HepG2 (cell line): ENCODE measurements at regions not wholly inside any gene's neighbourhood (a gene's known extent, or its start where the extent isn't known, plus 50 kb on each side); places are given as distances from the start of the nearest gene placed in this dataset.

ENCODE experiments used
- ATAC-seq: fragments of 200-7000 bp; cut with Tn5 transposase; 3 replicates; pipeline ENCODE4 v1.9.1; 2020; ENCODE audit warnings: mild to moderate bottlenecking, moderate library complexity
- BruUV-seq: library from RNA; stranded (reverse); fragments of 400-500 nt; replicated peaks from 2 replicates; lab custom pipeline; 2021; lab: Mats Ljungman, UMichigan
- CTCF ChIA-PET: fragments of 300-600 bp; formaldehyde crosslinking; extraction: SDS; loops from one replicate; lab custom pipeline; 2021; ENCODE audit warnings: low total read pairs, inconsistent platforms, low intra/inter-chr PET ratio; lab: Yijun Ruan, JAX
- POLR2A ChIA-PET: fragments of 350-600 bp; sonication (Branson Sonifier 250); formaldehyde crosslinking; loops from one replicate; lab custom pipeline; 2020; ENCODE audit warnings: antibody characterized with exemption, inconsistent platforms; lab: Yijun Ruan, JAX
- DNase-seq: peaks from one replicate; pipeline ENCODE4 v3.0.0-alpha.2; 2015; ENCODE audit warnings: low spot score
- FAIRE-seq: peaks from 3 replicates; lab custom pipeline; 2011; peaks lifted over from hg19 to GRCh38; lab: Jason Lieb, UNC
- H2AFZ ChIP-seq: one replicate; pipeline ENCODE4 v1.6.1; 2011; ENCODE audit warnings: low read length, inconsistent platforms
- H3K27ac ChIP-seq: fragments of 300-600 bp; 3 replicates; pipeline ENCODE4 v1.8.0; 2011; ENCODE audit warnings: mixed run types, mild to moderate bottlenecking, mixed read lengths, low read length, inconsistent platforms; ENCODE audit not compliant: insufficient read depth; ENCODE audit errors: extremely low read length
- H3K27me3 ChIP-seq, 2 experiments: fragments of 200-600 bp in 1 of 2; 2 replicates in 1 of 2; 3 replicates in 1 of 2; pipeline versions ENCODE4 v1.6.0 to v1.8.0; 2011; ENCODE audit warnings: low read length in 2 of 2, mild to moderate bottlenecking in 2 of 2, moderate library complexity in 2 of 2, inconsistent platforms in 1 of 2; ENCODE audit not compliant: insufficient read depth in 2 of 2, control insufficient read depth in 1 of 2
- H3K36me3 ChIP-seq, 2 experiments: fragments of 200-600 bp in 1 of 2; replicated peaks in 1 of 2; 2 replicates in 1 of 2; 3 replicates in 1 of 2; pipeline versions ENCODE4 v1.5.1 to v1.8.0; 2011; ENCODE audit warnings: low read length in 2 of 2, inconsistent platforms in 1 of 2; ENCODE audit not compliant: insufficient read depth in 2 of 2, control insufficient read depth in 1 of 2
- H3K4me1 ChIP-seq: 2 replicates; pipeline ENCODE4 v1.5.1; 2012; ENCODE audit warnings: low read length, inconsistent platforms; ENCODE audit not compliant: insufficient read depth
- H3K4me2 ChIP-seq: 2 replicates; pipeline ENCODE4 v1.6.0; 2011; ENCODE audit warnings: low read depth, low read length, inconsistent platforms
- H3K4me3 ChIP-seq, 3 experiments: fragments of 200-600 bp in 1 of 3; sonication (generic), shearing (Covaris generic) in 1 of 3; replicated peaks in 1 of 3; 2 replicates each; pipeline ENCODE4 v1.5.1; 2011 to 2016; ENCODE audit warnings: low read length in 3 of 3, inconsistent platforms in 2 of 3, low read depth in 2 of 3, mild to moderate bottlenecking in 2 of 3, control low read depth in 1 of 3, mixed read lengths in 1 of 3; ENCODE audit not compliant: insufficient read depth in 1 of 3
- H3K79me2 ChIP-seq: one replicate; pipeline ENCODE4 v1.6.1; 2011; ENCODE audit warnings: low read length, inconsistent platforms; ENCODE audit not compliant: insufficient read depth
- H3K9ac ChIP-seq: 2 replicates; pipeline ENCODE4 v1.6.0; 2011; ENCODE audit warnings: mild to moderate bottlenecking, low read depth, low read length, inconsistent platforms; ENCODE audit not compliant: insufficient read depth
- H3K9me3 ChIP-seq: 2 replicates; pipeline ENCODE4 v1.5.1; 2012; ENCODE audit warnings: mild to moderate bottlenecking, low read length
- H4K20me1 ChIP-seq: 2 replicates; pipeline ENCODE4 v1.6.0; 2011; ENCODE audit warnings: inconsistent platforms, mild to moderate bottlenecking, low read length, moderate library complexity; ENCODE audit not compliant: insufficient read depth
- ARID4A ChIP-seq: sonication (generic); formaldehyde crosslinking; IDR thresholded peaks from 2 replicates; pipeline ENCODE4 v1.5.0; 2020; ENCODE audit warnings: mild to moderate bottlenecking, missing genetic modification reagents, borderline replicate concordance
- ATF7-NPFF ChIP-seq: sonication (generic); formaldehyde crosslinking; IDR thresholded peaks from 2 replicates; pipeline ENCODE4 v1.8.1; 2023; ENCODE audit warnings: mild to moderate bottlenecking, low read depth, missing genetic modification reagents, moderate library complexity
- IRX3 ChIP-seq: sonication (generic); formaldehyde crosslinking; IDR thresholded peaks from 2 replicates; pipeline ENCODE4 v1.8.1; 2023; ENCODE audit warnings: mild to moderate bottlenecking, low read depth, missing genetic modification reagents, borderline replicate concordance
- POGZ ChIP-seq: sonication (generic); formaldehyde crosslinking; IDR thresholded peaks from 2 replicates; pipeline ENCODE4 v1.4.0; 2020; ENCODE audit warnings: mild to moderate bottlenecking, missing genetic modification reagents
- SP140L ChIP-seq: sonication (generic); formaldehyde crosslinking; IDR thresholded peaks from 2 replicates; pipeline ENCODE4 v1.4.0; 2020; ENCODE audit warnings: missing genetic modification reagents, borderline replicate concordance
- YEATS4 ChIP-seq: sonication (generic); formaldehyde crosslinking; IDR thresholded peaks from 2 replicates; pipeline ENCODE4 v1.4.0; 2020; ENCODE audit warnings: missing genetic modification reagents, borderline replicate concordance
- ZBTB14 ChIP-seq: sonication (generic); formaldehyde crosslinking; IDR thresholded peaks from 2 replicates; pipeline ENCODE4 v1.4.0; 2020; ENCODE audit warnings: missing genetic modification reagents
- ZBTB38 ChIP-seq: sonication (generic); formaldehyde crosslinking; IDR thresholded peaks from 2 replicates; pipeline ENCODE4 v1.5.1; 2020; ENCODE audit warnings: mild to moderate bottlenecking, missing genetic modification reagents
- ZNF124 ChIP-seq: sonication (generic); formaldehyde crosslinking; IDR thresholded peaks from 2 replicates; pipeline ENCODE4 v1.4.0; 2020; ENCODE audit warnings: missing genetic modification reagents
- in situ Hi-C: cut with HindIII; loops from 2 replicates; pipeline ENCODE4 v1.10.0; 2017; ENCODE audit warnings: low pct_unique_long_range_greater_than_20kb; ENCODE audit not compliant: extremely low pct_ligation_motif_present
- intact Hi-C: fragments of 100-400 bp; cut with micrococcal nuclease; formaldehyde crosslinking; loops from one replicate; pipeline ENCODE4 v1.10.0; 2022; ENCODE audit not compliant: unreplicated experiment
- TF ChIP-seq, protein P1 (sequence below): sonication (generic); formaldehyde crosslinking; IDR thresholded peaks from 2 replicates; pipeline ENCODE4 v1.8.0; 2022; ENCODE audit warnings: mild to moderate bottlenecking, missing genetic modification reagents, moderate library complexity
- TF ChIP-seq, protein P2 (sequence below): sonication (generic); formaldehyde crosslinking; IDR thresholded peaks from 2 replicates; pipeline ENCODE4 v1.5.0; 2020; ENCODE audit warnings: mild to moderate bottlenecking, missing genetic modification reagents, borderline replicate concordance

GRCh38 chr7:31421607-31422006 is 81.1 kb upstream of the NEUROD6 start (continued):
- TF ChIP-seq, protein P1, sequence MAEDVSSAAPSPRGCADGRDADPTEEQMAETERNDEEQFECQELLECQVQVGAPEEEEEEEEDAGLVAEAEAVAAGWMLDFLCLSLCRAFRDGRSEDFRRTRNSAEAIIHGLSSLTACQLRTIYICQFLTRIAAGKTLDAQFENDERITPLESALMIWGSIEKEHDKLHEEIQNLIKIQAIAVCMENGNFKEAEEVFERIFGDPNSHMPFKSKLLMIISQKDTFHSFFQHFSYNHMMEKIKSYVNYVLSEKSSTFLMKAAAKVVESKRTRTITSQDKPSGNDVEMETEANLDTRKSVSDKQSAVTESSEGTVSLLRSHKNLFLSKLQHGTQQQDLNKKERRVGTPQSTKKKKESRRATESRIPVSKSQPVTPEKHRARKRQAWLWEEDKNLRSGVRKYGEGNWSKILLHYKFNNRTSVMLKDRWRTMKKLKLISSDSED, result no peak
- no peak for TF ChIP-seq ZNF124 (CRISPR knock-in tag)
- TF ChIP-seq YEATS4 (CRISPR knock-in tag), result no peak
- TF ChIP-seq ARID4A (CRISPR knock-in tag), result no peak
- TF ChIP-seq, protein P2, sequence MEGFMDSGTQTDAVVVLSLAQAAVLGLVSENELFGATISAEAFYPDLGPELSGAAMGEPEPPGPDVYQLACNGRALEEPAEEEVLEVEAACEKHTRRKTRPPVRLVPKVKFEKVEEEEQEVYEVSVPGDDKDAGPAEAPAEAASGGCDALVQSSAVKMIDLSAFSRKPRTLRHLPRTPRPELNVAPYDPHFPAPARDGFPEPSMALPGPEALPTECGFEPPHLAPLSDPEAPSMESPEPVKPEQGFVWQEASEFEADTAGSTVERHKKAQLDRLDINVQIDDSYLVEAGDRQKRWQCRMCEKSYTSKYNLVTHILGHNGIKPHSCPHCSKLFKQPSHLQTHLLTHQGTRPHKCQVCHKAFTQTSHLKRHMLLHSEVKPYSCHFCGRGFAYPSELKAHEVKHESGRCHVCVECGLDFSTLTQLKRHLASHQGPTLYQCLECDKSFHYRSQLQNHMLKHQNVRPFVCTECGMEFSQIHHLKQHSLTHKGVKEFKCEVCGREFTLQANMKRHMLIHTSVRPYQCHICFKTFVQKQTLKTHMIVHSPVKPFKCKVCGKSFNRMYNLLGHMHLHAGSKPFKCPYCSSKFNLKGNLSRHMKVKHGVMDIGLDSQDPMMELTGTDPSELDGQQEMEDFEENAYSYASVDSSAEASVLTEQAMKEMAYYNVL (CRISPR knock-in tag), result no peak

DNA sequence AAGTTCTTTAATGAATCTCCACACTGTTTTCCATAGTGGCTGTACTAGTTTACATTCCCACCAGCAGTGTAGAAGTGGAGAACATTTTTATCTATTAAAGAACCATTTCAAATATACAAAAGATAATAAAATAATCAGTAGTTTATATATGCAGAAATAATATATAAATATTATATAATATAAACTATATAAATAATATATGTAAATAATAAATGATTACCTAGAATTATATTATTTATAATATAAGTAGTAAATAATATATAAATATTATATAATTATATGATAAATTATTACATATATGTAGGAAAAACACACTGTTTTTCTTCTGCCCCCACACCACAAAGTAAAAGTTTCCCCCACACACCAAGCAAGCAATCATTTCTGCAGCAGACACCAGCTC is 83.5 kb upstream of the NEUROD6 start:
- Histone ChIP-seq H3K27ac (no peak overlapping the region), H3K9ac (no peak overlapping the region), H3K36me3 (no peaks in the 10 kb centered on the region), H3K27me3 (no peaks in the 10 kb centered on the region)
- BruUV-seq, result no TSS peak
- FAIRE-seq (no peak), DNase-seq (no peak)
- POLR2A ChIA-PET, result no interaction called here
- TF ChIP-seq ZBTB38 (CRISPR knock-in tag) (no peak), POGZ (CRISPR knock-in tag) (no peak), ATF7-NPFF (CRISPR knock-in tag) (no peak), ZBTB14 (CRISPR knock-in tag) (no peak), SP140L (no peak), IRX3 (CRISPR knock-in tag) (no peak)
- TF ChIP-seq, all 625 proteins: peak for 0
- CTCF ChIA-PET, result no interaction called here
- no peak overlapping the region for H2AFZ ChIP-seq
- H3K9me3 ChIP-seq, result no peaks in the 10 kb centered on the region
- no peak overlapping the region for H3K4me3 ChIP-seq
- H3K4me2 ChIP-seq, result no peak overlapping the region
- intact Hi-C loops, result no loop called here
- H3K4me1 ChIP-seq, result no peaks in the 10 kb centered on the region
- in situ Hi-C loops, result no loop called here
- H4K20me1 ChIP-seq, result no peaks in the 10 kb centered on the region
- H3K79me2 ChIP-seq, result no peaks in the 10 kb centered on the region
- ATAC-seq, result no peak
